Muscle layer of colon (tissue), 2 donors: ENCODE measurements at regions not wholly inside any gene's neighbourhood (a gene's known extent, or its start where the extent isn't known, plus 50 kb on each side); places are given as distances from the start of the nearest gene placed in this dataset.

Experiments used
- H3K27ac ChIP-seq: one replicate; pipeline ENCODE4 v1.7.0; 2013; ENCODE audit warnings: low read depth, mild to moderate bottlenecking, low read length, moderate library complexity
- H3K27me3 ChIP-seq, 2 donors: one replicate each; pipeline ENCODE4 v1.7.0; 2013; ENCODE audit warnings: low read length in 2 of 2, mild to moderate bottlenecking in 2 of 2; ENCODE audit not compliant: insufficient read depth in 2 of 2, control insufficient read depth in 1 of 2
- H3K36me3 ChIP-seq: one replicate; pipeline ENCODE4 v1.7.0; 2013; ENCODE audit warnings: mild to moderate bottlenecking, low read length; ENCODE audit not compliant: insufficient read depth
- H3K4me1 ChIP-seq: one replicate; pipeline ENCODE4 v1.7.0; 2013; ENCODE audit warnings: mild to moderate bottlenecking, low read length; ENCODE audit not compliant: insufficient read depth
- H3K4me3 ChIP-seq, 2 donors: one replicate each; pipeline ENCODE4 v1.7.0; 2013; ENCODE audit warnings: low read length in 2 of 2, low read depth in 1 of 2, mild to moderate bottlenecking in 1 of 2, moderate library complexity in 1 of 2
- H3K9ac ChIP-seq: one replicate; pipeline ENCODE4 v1.7.0; 2013; ENCODE audit warnings: low read length
- H3K9me3 ChIP-seq: one replicate; pipeline ENCODE4 v1.7.0; 2013; ENCODE audit warnings: mild to moderate bottlenecking, low read length
- donor health status: abdominal sarcoma.
- donor health status: Adenocarcinoma of cecum.

DNA sequence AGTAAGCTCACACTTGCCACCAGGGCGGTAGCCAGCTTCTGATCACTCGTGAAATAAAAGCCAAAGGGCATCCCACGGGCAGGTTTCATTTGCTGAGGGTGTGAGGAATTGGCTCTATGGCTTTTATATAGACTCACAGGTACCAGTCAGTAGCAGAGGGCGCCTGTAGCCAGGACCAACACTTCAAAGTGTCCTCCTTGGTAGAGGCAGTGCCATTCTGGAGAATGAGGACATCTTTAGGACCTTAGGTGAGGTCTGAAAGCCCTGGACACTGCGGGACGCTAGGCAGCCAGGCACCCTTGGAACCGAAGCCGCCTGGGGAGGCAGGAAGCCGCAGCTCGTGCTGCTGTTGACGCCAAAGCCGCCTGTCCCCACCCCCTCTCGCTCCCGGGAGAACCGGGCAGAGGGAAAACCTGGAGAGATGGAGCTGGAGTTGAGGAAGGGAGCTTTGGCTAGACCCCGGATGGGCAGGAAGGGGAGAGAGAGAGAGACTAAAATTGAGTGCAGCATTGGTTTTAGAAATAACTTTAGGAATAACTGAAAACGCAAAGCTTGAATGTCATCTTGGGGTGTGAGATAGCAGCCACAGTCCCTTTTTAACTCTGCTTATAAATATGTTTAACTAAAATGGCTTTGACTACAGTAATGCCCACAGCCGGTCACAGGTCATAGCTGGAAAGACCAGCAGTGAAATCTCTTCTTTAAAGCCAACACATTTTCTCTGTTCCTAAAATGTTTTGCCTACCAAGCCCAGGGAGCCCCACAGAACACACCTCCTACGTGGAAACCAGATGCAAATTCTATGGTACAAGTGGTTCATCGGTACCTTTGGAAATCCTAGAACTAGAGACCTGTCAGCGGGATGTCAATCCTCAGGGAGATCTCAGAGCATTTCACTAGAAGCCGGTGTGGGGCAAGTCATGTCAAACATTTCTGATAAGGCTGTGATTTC lies 128.5 kb upstream of the CDYL start:
- Histone ChIP-seq H3K4me3 (peak overlapping the region; percentile 25 to 53), H3K27ac (no peak overlapping the region)

DNA sequence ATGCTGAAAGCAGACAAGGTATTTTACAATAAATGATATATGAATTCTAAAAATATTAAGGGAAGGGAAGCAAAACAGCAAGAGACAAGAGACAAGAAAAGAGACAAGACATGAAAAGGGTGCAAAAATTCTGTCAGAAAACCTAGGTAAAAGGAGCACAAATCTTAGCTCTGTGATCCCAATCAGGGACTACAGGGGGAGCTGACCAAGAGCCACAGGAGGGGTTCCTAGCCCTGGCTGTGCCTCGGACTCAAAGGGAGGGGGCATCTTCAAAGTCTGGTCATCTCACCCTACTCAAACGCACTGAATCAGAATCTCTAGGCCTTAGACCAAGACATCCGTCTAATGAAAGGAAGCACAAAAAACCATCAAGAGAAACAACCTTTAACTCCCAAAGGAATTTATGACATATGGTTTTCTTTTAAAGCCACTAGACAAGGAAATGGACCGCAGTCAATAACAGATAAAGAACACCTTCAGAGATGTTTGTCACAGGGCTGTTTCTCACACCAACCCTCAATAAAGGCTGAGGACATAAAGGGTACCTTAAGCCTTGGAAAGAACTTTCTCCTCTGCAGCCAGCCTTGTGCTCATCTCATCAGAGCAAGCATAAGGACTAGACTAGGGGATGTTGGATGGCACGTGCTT lies 130.4 kb upstream of the CDYL start:
- no peaks in the 10 kb centered on the region for H3K27me3 ChIP-seq
- H3K9me3 ChIP-seq: no peaks in the 10 kb centered on the region
- H3K9ac ChIP-seq: no peak overlapping the region
- no peak overlapping the region for H3K4me3 ChIP-seq
- no peak overlapping the region for H3K27ac ChIP-seq
- H3K4me1 ChIP-seq: peaks cover 11% of the 10 kb centered on the region
- H3K36me3 ChIP-seq: no peaks in the 10 kb centered on the region

More for the DNA sequence above, 128.5 kb upstream of the CDYL start:
- Histone ChIP-seq H3K36me3 (no peaks in the 10 kb centered on the region), H3K9ac (peak overlapping the region; percentile 12), H3K4me1 (peaks cover 11% of the 10 kb centered on the region), H3K9me3 (no peaks in the 10 kb centered on the region), H3K27me3 (no peaks in the 10 kb centered on the region)

DNA sequence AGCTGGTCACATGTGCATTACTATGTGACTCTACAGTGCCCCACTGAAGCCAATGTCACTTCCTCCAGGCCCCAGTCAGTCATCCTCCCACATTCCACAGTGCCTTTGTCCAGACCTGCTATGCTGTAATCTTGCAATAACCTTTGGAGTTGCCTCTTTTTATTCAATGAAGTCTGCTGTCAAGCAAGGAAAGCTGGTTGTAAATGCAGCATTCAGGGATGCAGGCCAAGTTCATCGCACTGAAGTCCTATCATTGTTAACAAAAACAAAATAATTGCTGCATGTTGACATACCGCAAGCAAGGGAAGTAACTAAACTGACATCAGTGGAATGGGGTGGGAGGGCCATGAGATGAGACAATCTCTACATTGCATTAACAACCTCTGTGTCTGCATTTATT lies 131.2 kb upstream of the CDYL start:
- H3K27me3 ChIP-seq: no peaks in the 10 kb centered on the region
- no peak overlapping the region for H3K27ac ChIP-seq
- H3K9me3 ChIP-seq: no peaks in the 10 kb centered on the region
- H3K4me3 ChIP-seq: no peak overlapping the region
- H3K36me3 ChIP-seq: no peaks in the 10 kb centered on the region
- peaks cover 11% of the 10 kb centered on the region for H3K4me1 ChIP-seq
- H3K9ac ChIP-seq: no peak overlapping the region

DNA sequence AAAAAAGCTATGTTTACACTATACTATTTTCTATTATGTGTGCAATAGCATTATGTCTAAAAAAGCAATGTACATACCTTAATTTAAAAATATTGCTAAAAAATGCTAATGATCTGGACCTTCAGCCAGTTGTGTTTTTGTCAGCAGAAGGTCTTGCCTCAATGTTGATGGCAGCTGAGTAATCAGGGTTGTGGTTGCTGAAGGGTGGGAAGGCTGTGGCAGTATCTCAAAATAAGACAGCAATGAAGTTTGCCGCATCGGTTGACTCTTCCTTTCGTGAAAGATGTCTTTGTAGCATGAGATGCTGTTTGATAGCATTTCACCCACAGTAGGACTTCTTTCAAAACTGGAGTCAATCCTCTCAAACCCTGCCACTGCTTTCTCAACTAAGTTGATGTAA lies 134.7 kb upstream of the CDYL start:
- no peak overlapping the region for H3K9ac ChIP-seq
- no peak overlapping the region for H3K4me3 ChIP-seq
- H3K27me3 ChIP-seq: no peaks in the 10 kb centered on the region
- no peak overlapping the region for H3K27ac ChIP-seq
- H3K4me1 ChIP-seq: no peaks in the 10 kb centered on the region
- H3K9me3 ChIP-seq: no peaks in the 10 kb centered on the region
- H3K36me3 ChIP-seq: no peaks in the 10 kb centered on the region

DNA sequence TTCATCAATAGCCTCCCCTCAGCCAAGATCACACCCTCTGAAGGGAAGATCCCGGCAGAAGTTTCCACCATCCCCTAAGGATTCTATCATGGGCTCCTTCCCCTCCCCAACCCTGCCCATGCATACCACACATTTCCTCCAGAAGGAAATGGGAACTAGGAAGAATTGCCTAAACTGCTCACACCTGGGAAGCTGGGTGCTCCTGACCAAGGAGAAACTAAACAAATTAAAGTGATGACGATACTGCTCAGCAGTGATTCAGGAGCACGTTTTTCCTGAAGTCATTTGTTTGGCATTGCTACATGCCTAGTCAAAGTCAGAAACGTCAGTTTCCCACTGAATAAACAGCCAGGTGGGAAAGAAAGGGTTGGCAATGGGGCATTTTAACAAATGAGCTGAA lies 136.1 kb upstream of the CDYL start:
- no peak overlapping the region for H3K4me3 ChIP-seq
- H3K9ac ChIP-seq: no peak overlapping the region
- H3K4me1 ChIP-seq: no peaks in the 10 kb centered on the region
- no peaks in the 10 kb centered on the region for H3K27me3 ChIP-seq
- no peak overlapping the region for H3K27ac ChIP-seq
- H3K36me3 ChIP-seq: no peaks in the 10 kb centered on the region
- no peaks in the 10 kb centered on the region for H3K9me3 ChIP-seq

DNA sequence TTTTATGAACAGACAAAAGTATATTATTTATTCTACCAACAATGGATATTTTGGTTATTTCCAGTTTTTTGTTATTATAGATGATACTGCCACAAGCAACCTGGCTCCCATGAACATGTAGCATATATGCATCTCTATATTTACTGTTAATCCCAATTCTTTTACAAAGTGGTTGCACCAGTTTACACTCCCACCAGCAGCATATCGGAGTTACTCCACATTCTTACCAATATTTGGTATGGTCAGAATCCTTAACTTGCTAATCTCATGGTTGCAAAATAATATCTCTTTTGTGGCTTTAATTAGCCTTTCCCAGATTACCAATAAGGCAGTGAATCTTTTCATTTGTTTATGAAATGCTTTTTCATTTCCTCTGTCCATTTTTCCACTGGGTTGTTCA lies 137.6 kb upstream of the CDYL start:
- H3K4me3 ChIP-seq: no peak overlapping the region
- no peaks in the 10 kb centered on the region for H3K27me3 ChIP-seq
- H3K9me3 ChIP-seq: no peaks in the 10 kb centered on the region
- no peaks in the 10 kb centered on the region for H3K36me3 ChIP-seq
- no peak overlapping the region for H3K27ac ChIP-seq
- no peak overlapping the region for H3K9ac ChIP-seq
- H3K4me1 ChIP-seq: no peaks in the 10 kb centered on the region

DNA sequence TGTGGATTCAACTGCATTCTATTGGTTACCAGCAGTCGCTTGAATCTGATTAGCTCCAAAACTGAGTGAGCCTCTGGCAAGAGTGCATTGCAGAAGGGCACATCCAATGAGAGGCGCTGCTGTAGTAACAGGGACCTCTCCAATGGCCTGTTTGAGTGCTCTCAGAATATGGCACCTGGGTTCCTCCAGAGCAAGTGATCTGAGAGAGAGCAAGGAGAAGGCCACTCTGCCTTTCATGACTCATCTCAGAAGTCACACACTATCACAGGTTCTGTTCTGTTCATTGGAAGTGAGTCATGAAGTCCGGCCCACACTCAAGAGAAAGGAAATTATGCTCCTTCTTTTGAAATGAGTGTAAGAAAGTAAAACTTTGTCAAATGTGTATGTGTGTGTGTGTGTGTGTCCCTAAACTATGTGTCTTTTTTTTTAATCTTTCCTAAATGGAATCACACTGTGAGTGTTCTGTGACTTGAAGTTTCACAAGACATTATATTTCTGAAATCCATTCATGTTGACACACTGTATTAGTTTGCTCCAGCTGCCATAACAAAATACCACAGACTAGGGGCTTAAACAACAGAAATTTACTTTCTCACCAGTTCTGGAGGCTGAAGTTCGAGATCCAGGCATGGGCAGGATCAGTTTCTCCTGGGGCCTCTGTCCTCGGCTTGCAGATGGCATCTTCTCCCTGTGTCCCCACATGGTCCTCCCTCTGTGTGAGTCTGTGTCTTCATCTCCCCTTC lies 138.3 kb upstream of the CDYL start:
- no peak overlapping the region for H3K27ac ChIP-seq
- H3K9me3 ChIP-seq: no peaks in the 10 kb centered on the region
- H3K36me3 ChIP-seq: no peaks in the 10 kb centered on the region
- H3K4me1 ChIP-seq: no peaks in the 10 kb centered on the region
- H3K9ac ChIP-seq: no peak overlapping the region
- H3K4me3 ChIP-seq: no peak overlapping the region
- no peaks in the 10 kb centered on the region for H3K27me3 ChIP-seq

DNA sequence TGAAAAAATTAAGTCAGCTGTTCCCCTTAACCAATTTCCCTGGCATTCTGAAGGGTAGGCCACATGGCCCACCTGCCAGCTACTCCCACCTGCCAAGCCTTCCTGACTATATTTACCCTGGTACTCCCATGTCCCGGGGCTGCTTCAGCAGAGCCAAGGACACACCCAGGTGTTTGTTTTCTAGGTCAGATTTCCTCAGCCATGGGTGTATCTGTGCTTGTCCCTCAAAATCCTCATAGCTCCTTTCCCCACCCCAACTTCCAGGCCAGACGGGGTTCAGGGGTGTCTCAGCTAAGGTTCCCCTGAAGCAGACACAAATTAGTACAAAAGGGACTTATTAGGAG lies 139.4 kb upstream of the CDYL start:
- no peaks in the 10 kb centered on the region for H3K36me3 ChIP-seq
- H3K9ac ChIP-seq: no peak overlapping the region

DNA sequence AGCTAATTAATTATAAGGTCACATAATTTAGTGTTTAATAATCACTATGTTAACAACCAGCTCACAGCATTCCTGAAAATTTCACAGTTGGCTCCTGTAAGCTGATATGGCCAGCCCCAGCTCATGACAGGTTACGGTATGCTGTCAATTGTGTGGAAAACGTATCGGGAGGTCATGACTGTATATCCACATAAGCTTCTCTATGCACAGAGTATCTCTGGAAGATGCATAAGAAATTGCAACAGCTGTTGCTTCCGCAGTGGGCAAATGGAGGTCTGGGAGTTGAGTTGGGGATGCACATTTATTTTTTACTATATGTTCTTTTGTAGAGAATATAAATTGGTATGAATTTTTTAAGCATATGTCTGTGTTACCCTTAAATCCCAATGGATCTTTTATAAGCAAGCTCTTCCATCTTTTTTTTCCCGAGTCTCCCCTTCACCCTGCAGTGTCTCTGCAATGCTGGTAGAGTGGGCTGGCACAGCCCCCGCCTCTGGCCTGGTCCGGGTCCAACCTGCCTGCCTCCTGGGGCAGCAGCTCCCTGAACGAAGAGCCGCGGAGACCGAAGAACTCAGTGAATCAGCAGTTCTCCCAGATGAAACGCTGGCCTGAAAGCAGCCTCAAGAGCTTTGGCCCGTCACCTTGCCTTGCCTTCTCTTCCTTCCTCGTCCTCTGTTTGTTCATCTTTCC lies 139.9 kb upstream of the CDYL start:
- Histone ChIP-seq H3K27ac (no peak overlapping the region), H3K4me1 (no peaks in the 10 kb centered on the region), H3K9ac (no peak overlapping the region), H3K36me3 (no peaks in the 10 kb centered on the region), H3K4me3 (no peak overlapping the region), H3K27me3 (no peaks in the 10 kb centered on the region), H3K9me3 (no peaks in the 10 kb centered on the region)

More for the DNA sequence above, 139.4 kb upstream of the CDYL start:
- no peak overlapping the region for H3K4me3 ChIP-seq
- no peaks in the 10 kb centered on the region for H3K9me3 ChIP-seq
- H3K4me1 ChIP-seq: no peaks in the 10 kb centered on the region
- H3K27me3 ChIP-seq: no peaks in the 10 kb centered on the region
- H3K27ac ChIP-seq: no peak overlapping the region

DNA sequence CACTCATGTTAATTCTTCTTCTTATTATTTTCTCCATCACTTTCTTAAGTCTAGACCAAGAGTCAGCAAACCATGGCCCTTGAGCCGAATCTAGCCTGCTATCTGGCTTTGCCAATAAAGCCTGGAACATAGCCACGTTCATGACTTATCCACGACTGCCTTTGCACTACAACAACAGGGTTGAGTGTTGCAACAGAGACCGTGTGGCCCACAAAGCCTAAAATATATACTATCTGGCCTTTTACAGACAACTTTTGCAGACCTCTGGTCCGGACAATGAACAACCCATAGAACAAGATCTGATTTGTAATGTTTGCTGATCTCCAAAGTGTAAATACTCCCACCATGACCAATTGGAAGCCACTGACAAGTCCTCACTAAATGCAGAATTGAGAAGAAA lies 140.5 kb upstream of the CDYL start:
- no peaks in the 10 kb centered on the region for H3K9me3 ChIP-seq
- H3K4me3 ChIP-seq: no peak overlapping the region
- H3K9ac ChIP-seq: no peak overlapping the region
- no peaks in the 10 kb centered on the region for H3K36me3 ChIP-seq
- H3K27ac ChIP-seq: no peak overlapping the region
- no peaks in the 10 kb centered on the region for H3K27me3 ChIP-seq
- no peaks in the 10 kb centered on the region for H3K4me1 ChIP-seq

DNA sequence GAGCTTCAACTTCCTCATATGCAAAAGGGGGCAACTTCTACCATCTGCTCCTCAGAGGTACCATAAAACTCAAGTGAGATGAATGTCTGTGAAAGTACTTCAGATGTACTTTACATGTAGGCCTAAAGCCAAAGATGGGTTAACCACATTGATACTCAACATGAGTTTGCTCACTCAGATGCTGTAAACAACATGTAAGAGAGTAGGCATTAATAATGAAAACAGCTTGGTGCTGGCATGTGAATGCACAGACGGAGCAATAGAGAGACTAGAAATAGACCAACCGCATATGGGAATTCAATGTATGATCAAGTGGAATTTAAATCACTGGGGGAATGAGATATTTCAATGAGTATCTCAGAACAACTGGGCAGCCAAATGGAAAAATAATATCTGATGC lies 143.8 kb upstream of the CDYL start:
- H3K4me1 ChIP-seq: no peaks in the 10 kb centered on the region
- no peaks in the 10 kb centered on the region for H3K9me3 ChIP-seq
- H3K36me3 ChIP-seq: no peaks in the 10 kb centered on the region
- H3K27ac ChIP-seq: no peak overlapping the region
- no peaks in the 10 kb centered on the region for H3K27me3 ChIP-seq
- H3K9ac ChIP-seq: no peak overlapping the region
- H3K4me3 ChIP-seq: no peak overlapping the region
